Smooth muscle cell (in vitro differentiated cells): ENCODE measurements at regions not wholly inside any gene's neighbourhood (a gene's known extent, or its start where the extent isn't known, plus 50 kb on each side); places are given as distances from the start of the nearest gene placed in this dataset.

Experiments used
- DNase-seq: peaks from one replicate; lab custom pipeline; 2025; ENCODE audit not compliant: unreplicated experiment; lab: John Stamatoyannopoulos, UW
- H2AFZ ChIP-seq: fragments of 200-600 bp; sonication (generic); 2 replicates; pipeline ENCODE4 v1.6.0; 2016; ENCODE audit warnings: antibody characterized with exemption, low read depth, mild to moderate bottlenecking
- H3F3A ChIP-seq: fragments of 200-600 bp; sonication (generic); 2 replicates; pipeline ENCODE4 v1.6.0; 2017; ENCODE audit warnings: antibody characterized with exemption, low read depth
- H3K27ac ChIP-seq: fragments of 200-600 bp; sonication (generic); 2 replicates; pipeline ENCODE4 v1.5.1; 2016; ENCODE audit warnings: low read depth, mild to moderate bottlenecking
- H3K27me3 ChIP-seq: fragments of 200-600 bp; sonication (generic); 2 replicates; pipeline ENCODE4 v1.6.1; 2016; ENCODE audit warnings: low read depth, mild to moderate bottlenecking
- H3K36me3 ChIP-seq: fragments of 200-600 bp; sonication (generic); 2 replicates; pipeline ENCODE4 v1.5.1; 2016; ENCODE audit warnings: low read depth
- H3K4me1 ChIP-seq: fragments of 200-600 bp; sonication (generic); 2 replicates; pipeline ENCODE4 v1.5.1; 2016; ENCODE audit warnings: low read depth
- H3K4me2 ChIP-seq: fragments of 200-600 bp; sonication (generic); 2 replicates; pipeline ENCODE4 v1.6.0; 2016; ENCODE audit warnings: mild to moderate bottlenecking
- H3K4me3 ChIP-seq: fragments of 200-600 bp; sonication (generic); 2 replicates; pipeline ENCODE4 v1.5.1; 2016; ENCODE audit warnings: mild to moderate bottlenecking
- H3K79me2 ChIP-seq: fragments of 200-600 bp; sonication (generic); 2 replicates; pipeline ENCODE4 v1.6.0; 2016; ENCODE audit warnings: low read depth, mild to moderate bottlenecking
- H3K9ac ChIP-seq: fragments of 200-600 bp; sonication (generic); 2 replicates; pipeline ENCODE4 v1.6.0; 2016; ENCODE audit warnings: low read depth
- H3K9me3 ChIP-seq: fragments of 200-600 bp; sonication (generic); replicated peaks from 2 replicates; pipeline ENCODE4 v1.5.1; 2016; ENCODE audit warnings: low read depth
- H4K20me1 ChIP-seq: fragments of 200-600 bp; sonication (generic); 2 replicates; pipeline ENCODE4 v1.6.0; 2016; ENCODE audit warnings: low read depth
- CTCF ChIP-seq: fragments of 200-600 bp; sonication (generic); IDR thresholded peaks from 2 replicates; pipeline ENCODE4 v1.5.1; 2017; ENCODE audit warnings: borderline replicate concordance, mild to moderate bottlenecking, antibody characterized with exemption; ENCODE audit not compliant: insufficient read depth, poor library complexity, severe bottlenecking
- WGBS: methylation state at CpG from one replicate; pipeline ENCODE4 v1.1.7; 2016; ENCODE audit warnings: low lambda C conversion rate; 5-methylcytosine and 5-hydroxymethylcytosine counted together

GRCh38 chr7:45987521-45988290 is 66.6 kb upstream of the IGFBP3 start:
- Histone ChIP-seq H3K9ac (no peak overlapping the region), H4K20me1 (no peaks in the 10 kb centered on the region), H3K27ac (no peak overlapping the region), H3K79me2 (no peaks in the 10 kb centered on the region), H3K36me3 (no peaks in the 10 kb centered on the region), H3K27me3 (no peaks in the 10 kb centered on the region), H3K4me1 (no peaks in the 10 kb centered on the region), H3K4me3 (no peak overlapping the region), H3K4me2 (no peak overlapping the region), H3K9me3 (no peaks in the 10 kb centered on the region), H2AFZ (no peak overlapping the region), H3F3A (no peaks in the 10 kb centered on the region)
- DNase-seq = no peak
- WGBS = 94% methylated on average over 14 of the region's 14 CpGs
- no peak for TF ChIP-seq CTCF

- no peaks in the 10 kb centered on the region for H3K79me2 ChIP-seq
- no peak overlapping the region for H2AFZ ChIP-seq
- H3F3A ChIP-seq = no peaks in the 10 kb centered on the region
- no peak overlapping the region for H3K27ac ChIP-seq
- H3K27me3 ChIP-seq = no peaks in the 10 kb centered on the region
- 98% methylated on average over 17 of the region's 17 CpGs for WGBS
- H3K4me2 ChIP-seq = no peak overlapping the region
- no peak overlapping the region for H3K9ac ChIP-seq
- DNase-seq = no peak
- no peaks in the 10 kb centered on the region for H4K20me1 ChIP-seq
- TF ChIP-seq CTCF = no peak
- H3K4me1 ChIP-seq = no peaks in the 10 kb centered on the region
- no peaks in the 10 kb centered on the region for H3K9me3 ChIP-seq
- H3K4me3 ChIP-seq = no peak overlapping the region
- no peaks in the 10 kb centered on the region for H3K36me3 ChIP-seq
Observed at GRCh38 chr7:45986355-45987298, 65.6 kb upstream of the IGFBP3 start.

- Histone ChIP-seq H3K4me1 (no peaks in the 10 kb centered on the region), H3K79me2 (no peaks in the 10 kb centered on the region), H3K27ac (no peak overlapping the region), H3K27me3 (no peaks in the 10 kb centered on the region), H3K4me2 (no peak overlapping the region), H3K4me3 (no peak overlapping the region), H3K9me3 (no peaks in the 10 kb centered on the region), H2AFZ (no peak overlapping the region), H3K9ac (no peak overlapping the region), H3F3A (peaks cover 3% of the 10 kb centered on the region), H4K20me1 (no peaks in the 10 kb centered on the region), H3K36me3 (no peaks in the 10 kb centered on the region)
- no peak for TF ChIP-seq CTCF
- 33% methylated on average over 4 of the region's 4 CpGs for WGBS
- no peak for DNase-seq
Observed at GRCh38 chr7:45985902-45986301, 64.8 kb upstream of the IGFBP3 start.
